Osteocyte (in vitro differentiated cells): ENCODE measurements at regions not wholly inside any gene's neighbourhood (a gene's known extent, or its start where the extent isn't known, plus 50 kb on each side); places are given as distances from the start of the nearest gene placed in this dataset.

Experiments
- DNase-seq: peaks from one replicate; pipeline ENCODE4 v3.0.0; 2021; ENCODE audit warnings: mixed read lengths; ENCODE audit not compliant: unreplicated experiment; ENCODE audit errors: extremely low spot score
- H3K27ac Mint-ChIP-seq: one replicate; pipeline ENCODE4 v1.8.0; 2021; ENCODE audit warnings: mild to moderate bottlenecking, mixed read lengths; ENCODE audit not compliant: unreplicated experiment
- H3K27me3 Mint-ChIP-seq: one replicate; pipeline ENCODE4 v1.8.0; 2021; ENCODE audit warnings: mixed read lengths; ENCODE audit not compliant: unreplicated experiment
- H3K36me3 Mint-ChIP-seq: one replicate; pipeline ENCODE4 v1.8.0; 2021; ENCODE audit warnings: mixed read lengths; ENCODE audit not compliant: unreplicated experiment
- H3K4me1 Mint-ChIP-seq: one replicate; pipeline ENCODE4 v1.8.0; 2021; ENCODE audit warnings: mixed read lengths; ENCODE audit not compliant: unreplicated experiment
- H3K4me3 Mint-ChIP-seq: one replicate; pipeline ENCODE4 v1.8.0; 2021; ENCODE audit warnings: mild to moderate bottlenecking, moderate library complexity, mixed read lengths; ENCODE audit not compliant: unreplicated experiment
- H3K9me3 Mint-ChIP-seq: one replicate; pipeline ENCODE4 v1.8.0; 2021; ENCODE audit warnings: mixed read lengths; ENCODE audit not compliant: unreplicated experiment
- TF ChIP-seq, protein P1 (sequence below): fragments of 200-600 bp; sonication (generic); IDR thresholded peaks from 2 replicates; pipeline ENCODE4 v1.5.0; 2021; ENCODE audit warnings: antibody characterized with exemption, mild to moderate bottlenecking, moderate library complexity

DNA sequence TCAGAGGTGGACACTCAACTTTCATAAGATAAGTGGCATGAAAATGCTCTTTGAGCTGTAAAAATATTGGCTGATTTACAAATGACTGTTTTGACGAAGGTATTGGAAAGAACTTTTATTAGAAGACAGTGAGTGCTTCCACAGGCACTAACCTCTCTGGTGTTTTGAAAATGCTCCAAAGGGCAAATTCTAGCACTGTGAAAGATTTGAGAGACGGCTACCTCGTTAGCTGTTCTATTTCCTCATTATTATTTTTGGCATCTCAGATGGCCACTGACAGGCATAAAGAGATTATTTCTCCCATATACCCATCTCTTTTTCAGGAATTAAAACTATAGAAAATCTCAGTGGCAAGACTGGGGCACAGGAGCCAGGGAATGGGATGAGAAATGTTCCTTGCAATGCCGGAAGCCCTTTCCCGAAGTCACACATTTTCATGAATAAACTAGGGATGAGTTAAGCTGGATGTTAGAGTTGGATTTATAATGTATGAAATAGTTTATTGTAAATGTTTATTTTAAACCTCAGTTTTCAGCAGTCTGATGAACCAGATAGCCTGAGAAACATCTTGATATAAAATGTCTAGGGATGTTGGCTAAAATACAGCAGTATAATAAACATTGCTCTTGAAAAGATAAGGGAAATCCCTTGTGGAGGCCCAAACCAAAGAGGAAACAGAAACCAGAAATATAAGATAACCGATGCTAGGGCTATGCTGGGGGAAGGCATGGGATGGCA is 175.7 kb downstream of the ASB1 start:
- H3K9me3 Mint-ChIP-seq, result peaks cover 27% of the 10 kb centered on the region
- DNase-seq, result no peak
- TF ChIP-seq, protein P1, sequence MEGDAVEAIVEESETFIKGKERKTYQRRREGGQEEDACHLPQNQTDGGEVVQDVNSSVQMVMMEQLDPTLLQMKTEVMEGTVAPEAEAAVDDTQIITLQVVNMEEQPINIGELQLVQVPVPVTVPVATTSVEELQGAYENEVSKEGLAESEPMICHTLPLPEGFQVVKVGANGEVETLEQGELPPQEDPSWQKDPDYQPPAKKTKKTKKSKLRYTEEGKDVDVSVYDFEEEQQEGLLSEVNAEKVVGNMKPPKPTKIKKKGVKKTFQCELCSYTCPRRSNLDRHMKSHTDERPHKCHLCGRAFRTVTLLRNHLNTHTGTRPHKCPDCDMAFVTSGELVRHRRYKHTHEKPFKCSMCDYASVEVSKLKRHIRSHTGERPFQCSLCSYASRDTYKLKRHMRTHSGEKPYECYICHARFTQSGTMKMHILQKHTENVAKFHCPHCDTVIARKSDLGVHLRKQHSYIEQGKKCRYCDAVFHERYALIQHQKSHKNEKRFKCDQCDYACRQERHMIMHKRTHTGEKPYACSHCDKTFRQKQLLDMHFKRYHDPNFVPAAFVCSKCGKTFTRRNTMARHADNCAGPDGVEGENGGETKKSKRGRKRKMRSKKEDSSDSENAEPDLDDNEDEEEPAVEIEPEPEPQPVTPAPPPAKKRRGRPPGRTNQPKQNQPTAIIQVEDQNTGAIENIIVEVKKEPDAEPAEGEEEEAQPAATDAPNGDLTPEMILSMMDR, result no peak
- H3K36me3 Mint-ChIP-seq, result no peaks in the 10 kb centered on the region
- H3K4me3 Mint-ChIP-seq, result no peak overlapping the region
- H3K4me1 Mint-ChIP-seq, result peaks cover under 1% of the 10 kb centered on the region
- peaks cover 3% of the 10 kb centered on the region for H3K27me3 Mint-ChIP-seq
- H3K27ac Mint-ChIP-seq, result no peak overlapping the region

DNA sequence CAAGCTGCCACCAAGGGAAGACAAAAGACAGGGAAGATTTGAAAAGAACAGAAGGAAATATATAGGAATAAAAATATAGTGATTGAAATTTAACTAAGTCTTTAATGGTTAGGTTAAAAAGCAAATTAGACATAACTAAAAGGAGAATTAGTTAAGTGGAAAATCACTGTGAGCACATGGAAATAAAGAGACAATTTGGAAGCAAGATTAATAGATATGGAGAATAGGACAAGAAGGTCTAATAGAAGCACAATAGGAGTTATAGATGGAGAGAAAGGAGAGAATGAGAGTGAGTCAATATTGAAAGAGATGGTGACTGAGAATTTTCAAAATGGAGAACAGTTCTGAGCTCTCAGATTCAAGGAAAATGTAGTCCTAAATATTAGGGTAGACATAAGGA is 176.9 kb downstream of the ASB1 start:
- Mint-ChIP-seq H3K4me1 (no peaks in the 10 kb centered on the region), H3K36me3 (no peaks in the 10 kb centered on the region), H3K27me3 (peaks cover 3% of the 10 kb centered on the region), H3K9me3 (peaks cover 36% of the 10 kb centered on the region), H3K4me3 (no peak overlapping the region), H3K27ac (no peak overlapping the region)
- TF ChIP-seq, protein P1, result no peak
- DNase-seq, result no peak

DNA sequence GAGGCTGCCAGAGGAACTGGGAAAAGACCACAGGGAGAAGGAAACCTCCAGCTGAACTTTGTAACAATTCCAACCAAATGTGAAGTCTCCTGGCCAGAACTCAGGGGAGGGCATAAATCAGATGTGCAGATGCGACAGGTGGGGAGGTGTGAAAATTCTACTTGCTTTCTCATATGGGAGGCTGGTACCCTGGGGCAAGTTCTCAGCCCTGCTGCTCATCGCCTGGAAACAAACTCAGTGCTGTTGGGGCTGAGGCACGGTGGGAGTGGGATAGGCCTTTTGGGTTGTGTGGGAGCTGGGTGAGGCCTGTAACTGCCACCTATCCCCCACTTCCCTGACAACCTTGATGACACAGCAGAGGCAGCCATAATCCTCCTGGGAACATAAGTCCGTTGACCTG is 179.6 kb downstream of the ASB1 start:
- H3K36me3 Mint-ChIP-seq, result no peaks in the 10 kb centered on the region
- no peak overlapping the region for H3K27ac Mint-ChIP-seq
- no peak for DNase-seq
- H3K27me3 Mint-ChIP-seq, result peaks cover 3% of the 10 kb centered on the region
- H3K4me1 Mint-ChIP-seq, result no peaks in the 10 kb centered on the region
- no peak overlapping the region for H3K4me3 Mint-ChIP-seq
- H3K9me3 Mint-ChIP-seq, result peaks cover 59% of the 10 kb centered on the region
- TF ChIP-seq, protein P1, result no peak

DNA sequence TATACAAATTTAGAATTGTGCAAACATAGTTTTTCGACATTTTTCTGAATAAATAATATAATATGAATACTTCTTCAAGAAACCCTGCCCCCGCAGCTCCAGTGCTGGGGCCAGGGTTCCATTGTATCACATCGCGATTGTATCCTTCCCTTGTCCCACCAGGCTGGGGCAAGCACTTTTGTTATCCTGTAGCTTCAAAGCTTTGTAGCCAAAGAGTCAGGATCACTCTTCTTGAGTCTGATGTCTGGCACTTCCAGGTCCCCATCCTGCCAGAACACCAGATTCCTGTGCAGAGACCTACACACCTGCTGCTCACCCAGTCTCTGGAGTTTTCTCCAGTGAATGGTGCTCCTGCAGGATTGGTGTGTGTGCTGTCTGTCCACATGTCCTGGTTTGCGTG is 186.9 kb downstream of the ASB1 start:
- DNase-seq, result peak; percentile 30
- TF ChIP-seq, protein P1, result no peak
- Mint-ChIP-seq H3K27me3 (peaks cover 3% of the 10 kb centered on the region), H3K27ac (no peak overlapping the region), H3K9me3 (peaks cover 23% of the 10 kb centered on the region), H3K36me3 (no peaks in the 10 kb centered on the region), H3K4me1 (no peaks in the 10 kb centered on the region), H3K4me3 (no peak overlapping the region)

DNA sequence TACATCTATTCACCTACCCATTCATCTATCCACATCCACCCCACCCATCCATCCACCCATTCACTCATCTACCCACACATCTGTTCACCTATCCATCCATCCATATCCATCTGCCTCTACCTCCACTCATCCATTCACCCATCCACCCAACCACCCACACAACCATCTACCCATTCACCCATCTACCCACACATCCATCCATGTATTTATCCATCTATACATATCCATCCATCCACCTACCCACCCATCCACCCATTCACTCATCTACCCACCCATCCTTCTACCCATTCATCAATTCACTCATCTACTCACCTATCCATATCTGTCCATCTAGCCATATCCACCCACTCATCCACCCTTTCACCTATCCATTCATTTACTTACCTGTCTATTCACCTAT is 187.6 kb downstream of the ASB1 start:
- TF ChIP-seq, protein P1, result no peak
- Mint-ChIP-seq H3K4me3 (no peak overlapping the region), H3K27me3 (peaks cover 3% of the 10 kb centered on the region), H3K36me3 (no peaks in the 10 kb centered on the region), H3K9me3 (peaks cover 16% of the 10 kb centered on the region), H3K4me1 (no peaks in the 10 kb centered on the region), H3K27ac (no peak overlapping the region)
- no peak for DNase-seq
